Ishikawa (cell line): ENCODE measurements at regions not wholly inside any gene's neighbourhood (a gene's known extent, or its start where the extent isn't known, plus 50 kb on each side); places are given as distances from the start of the nearest gene placed in this dataset.

Source experiments
- CEBPB ChIP-seq: IDR thresholded peaks from 2 replicates; pipeline ENCODE4 v1.6.1; 2012
- CREB1 ChIP-seq: IDR thresholded peaks from 2 replicates; pipeline ENCODE4 v1.6.1; 2012; ENCODE audit warnings: low read depth
- EGR1 ChIP-seq: IDR thresholded peaks from 2 replicates; pipeline ENCODE4 v1.6.1; 2012
- EP300 ChIP-seq: IDR thresholded peaks from 2 replicates; pipeline ENCODE4 v1.6.1; 2012; ENCODE audit warnings: borderline replicate concordance
- FOXM1 ChIP-seq: IDR thresholded peaks from 2 replicates; pipeline ENCODE4 v1.6.1; 2012; ENCODE audit warnings: low read depth, borderline replicate concordance
- MAX ChIP-seq: IDR thresholded peaks from 2 replicates; pipeline ENCODE4 v1.6.1; 2012
- NFIC ChIP-seq: IDR thresholded peaks from 2 replicates; pipeline ENCODE4 v1.6.1; 2012
- RAD21 ChIP-seq: IDR thresholded peaks from 2 replicates; pipeline ENCODE4 v1.6.1; 2012; ENCODE audit warnings: low read depth
- REST ChIP-seq: IDR thresholded peaks from 2 replicates; pipeline ENCODE4 v1.6.1; 2012; ENCODE audit warnings: low read depth, mild to moderate bottlenecking
- TAF1 ChIP-seq: IDR thresholded peaks from 2 replicates; pipeline ENCODE4 v1.6.1; 2012; ENCODE audit warnings: low read depth, mild to moderate bottlenecking
- TCF12 ChIP-seq: IDR thresholded peaks from 2 replicates; pipeline ENCODE4 v1.6.1; 2012; ENCODE audit warnings: low read depth
- TEAD4 ChIP-seq: IDR thresholded peaks from 2 replicates; pipeline ENCODE4 v1.6.1; 2012
- YY1 ChIP-seq: IDR thresholded peaks from 2 replicates; pipeline ENCODE4 v1.6.1; 2012; ENCODE audit warnings: low read depth
- ZBTB7A ChIP-seq: IDR thresholded peaks from 2 replicates; pipeline ENCODE4 v1.6.1; 2012; ENCODE audit warnings: low read depth
- TF ChIP-seq, protein P1 (sequence below): IDR thresholded peaks from 2 replicates; pipeline ENCODE4 v1.6.1; 2012

GRCh38 chr1:201708085-201708512 is 120.9 kb upstream of the IPO9 start:
- TF ChIP-seq EGR1 (no peak), RAD21 (no peak), TCF12 (no peak), FOXM1 (no peak), REST (no peak), ZBTB7A (no peak), CREB1 (no peak), TAF1 (no peak), MAX (no peak), EP300 (no peak), NFIC (no peak), CEBPB (no peak)
- TF ChIP-seq, protein P1, sequence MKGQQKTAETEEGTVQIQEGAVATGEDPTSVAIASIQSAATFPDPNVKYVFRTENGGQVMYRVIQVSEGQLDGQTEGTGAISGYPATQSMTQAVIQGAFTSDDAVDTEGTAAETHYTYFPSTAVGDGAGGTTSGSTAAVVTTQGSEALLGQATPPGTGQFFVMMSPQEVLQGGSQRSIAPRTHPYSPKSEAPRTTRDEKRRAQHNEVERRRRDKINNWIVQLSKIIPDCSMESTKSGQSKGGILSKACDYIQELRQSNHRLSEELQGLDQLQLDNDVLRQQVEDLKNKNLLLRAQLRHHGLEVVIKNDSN, result no peak

DNA sequence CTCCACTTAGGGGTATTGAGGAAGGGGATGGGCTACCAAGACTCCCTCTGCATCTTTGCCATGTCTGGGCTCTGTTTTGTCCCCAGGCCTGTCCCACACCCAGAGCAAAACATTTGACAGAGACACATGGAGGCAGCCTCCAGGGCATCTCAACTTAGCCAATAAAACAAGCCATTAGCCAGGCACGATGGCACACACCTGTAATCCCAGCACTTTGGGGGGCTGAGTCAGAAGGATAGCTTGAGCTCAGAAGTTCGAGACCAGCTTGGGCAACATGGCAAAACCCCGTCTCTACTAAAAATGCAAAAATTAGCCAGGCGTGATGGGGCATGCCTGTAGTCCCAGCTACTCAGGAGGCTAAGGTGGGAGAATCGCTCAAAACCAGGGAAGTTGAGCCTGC is 120.3 kb upstream of the IPO9 start:
- TF ChIP-seq TAF1, result no peak
- no peak for TF ChIP-seq EGR1
- no peak for TF ChIP-seq ZBTB7A
- TF ChIP-seq MAX, result no peak
- TF ChIP-seq EP300, result no peak
- TF ChIP-seq REST, result no peak
- TF ChIP-seq TCF12, result no peak
- TF ChIP-seq TEAD4, result no peak
- no peak for TF ChIP-seq FOXM1
- TF ChIP-seq, protein P1, result no peak
- no peak for TF ChIP-seq RAD21
- TF ChIP-seq YY1, result no peak
- TF ChIP-seq CEBPB, result no peak
- TF ChIP-seq NFIC, result no peak
- TF ChIP-seq CREB1, result no peak

DNA sequence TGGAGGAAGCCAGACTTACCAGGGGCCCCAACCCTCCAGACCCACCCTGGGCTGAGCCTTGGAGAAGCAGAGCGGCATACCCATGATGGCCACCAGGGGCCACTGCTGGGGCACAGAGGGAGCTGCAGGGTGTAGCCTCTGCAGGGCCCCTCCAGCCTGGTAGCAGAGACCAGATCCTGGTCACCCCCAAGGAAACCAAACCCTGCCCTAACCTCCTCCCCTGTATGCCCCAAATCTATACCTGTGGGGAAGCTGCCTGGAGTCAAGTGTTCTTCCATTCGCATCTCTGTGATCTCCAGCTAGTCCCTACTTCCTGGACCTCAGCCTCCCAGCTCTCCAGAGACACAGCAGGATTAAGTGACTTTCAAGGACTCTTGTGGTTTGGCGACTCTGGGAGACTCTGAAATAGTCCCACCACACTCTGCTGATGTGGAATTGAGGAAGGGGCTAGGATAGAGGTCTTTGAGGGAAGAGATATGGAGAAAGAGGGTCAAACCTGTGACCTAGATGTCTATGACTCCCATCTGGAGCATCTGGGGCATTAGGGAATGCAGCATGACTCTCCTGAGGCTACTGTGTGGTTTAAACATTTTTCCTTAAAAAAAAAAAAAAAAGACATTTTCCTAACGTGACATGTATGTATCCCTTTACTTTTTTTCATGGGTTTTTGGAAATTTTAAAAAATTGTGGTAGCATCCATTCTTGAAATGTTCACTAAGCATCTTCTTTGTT is 119.2 kb upstream of the IPO9 start:
- TF ChIP-seq MAX (no peak), RAD21 (peak; percentile 86), EP300 (no peak)

DNA sequence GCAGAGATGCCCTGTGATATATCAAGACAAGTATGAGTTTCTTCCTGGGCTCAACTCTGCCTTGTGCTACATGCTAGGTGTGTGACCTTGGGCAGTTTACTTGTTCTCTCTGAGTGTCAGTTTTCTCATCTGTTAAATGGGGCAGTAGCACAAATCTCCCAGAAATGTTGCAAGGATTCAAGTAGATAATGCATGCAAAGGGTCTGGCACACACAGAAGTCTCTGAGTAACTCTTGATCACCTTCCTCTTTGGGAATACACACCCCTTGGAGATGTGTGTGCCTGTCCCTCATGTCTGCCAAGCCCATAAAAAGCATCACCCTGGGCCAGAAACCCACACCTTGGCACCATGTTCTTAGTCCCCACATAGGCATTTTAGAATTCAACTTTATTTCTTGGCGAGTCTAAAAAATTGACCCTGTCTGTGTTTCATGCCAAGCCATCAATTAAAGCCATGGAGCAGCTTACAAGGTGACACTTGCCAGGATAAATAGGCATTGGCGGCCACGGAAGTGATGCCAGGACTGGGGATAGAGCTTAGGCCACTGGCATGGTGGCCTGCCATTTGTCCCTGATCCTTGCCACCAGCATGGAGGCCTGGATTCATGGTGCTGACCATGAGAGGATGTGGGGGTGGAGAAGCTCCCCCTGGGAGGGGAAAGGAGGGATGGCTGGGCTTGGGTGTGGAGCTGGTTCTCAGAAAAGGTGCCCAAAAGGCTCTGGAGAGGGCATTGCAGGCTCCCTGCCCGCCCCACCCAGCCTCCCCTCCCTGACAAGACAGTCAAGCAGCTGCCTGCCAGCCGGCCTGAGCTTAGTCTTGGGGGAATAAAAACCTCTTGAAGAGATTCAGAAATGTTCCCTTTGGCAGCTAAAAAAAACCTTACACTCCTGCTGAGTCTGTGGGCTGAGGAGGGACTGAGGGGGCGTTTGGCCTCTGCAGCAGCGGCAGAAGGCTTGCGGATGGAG is 118.0 kb upstream of the IPO9 start:
- TF ChIP-seq RAD21 (no peak), ZBTB7A (no peak), CREB1 (no peak), TCF12 (no peak), TAF1 (no peak), TEAD4 (no peak)
- TF ChIP-seq, protein P1, result no peak

DNA sequence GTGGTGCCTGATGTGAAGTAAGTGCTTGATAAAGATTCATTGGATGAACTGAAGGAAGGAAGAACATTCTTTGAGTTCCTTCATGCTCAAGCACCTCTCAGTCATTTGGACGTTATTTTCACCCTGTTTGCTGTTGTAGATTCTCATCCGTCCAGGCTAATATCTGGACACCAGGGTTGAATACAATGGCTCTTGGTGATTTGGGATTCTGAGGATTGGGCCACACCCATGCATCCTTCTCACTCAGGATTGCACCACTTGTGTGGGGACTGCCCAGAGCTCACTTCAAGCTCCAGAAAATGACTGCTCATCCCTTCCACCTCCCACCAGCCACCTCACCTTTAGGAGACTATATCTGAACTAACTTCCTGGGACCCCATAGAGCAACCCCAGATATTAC is 117.1 kb upstream of the IPO9 start:
- TF ChIP-seq REST (no peak), TEAD4 (no peak), EP300 (no peak), RAD21 (no peak), FOXM1 (no peak), TCF12 (no peak), CEBPB (no peak), MAX (no peak), TAF1 (no peak), ZBTB7A (no peak)
- TF ChIP-seq, protein P1, result no peak
